ENCODE measurements at regions not wholly inside any gene's neighbourhood (a gene's known extent, or its start where the extent isn't known, plus 50 kb on each side); places are given as distances from the start of the nearest gene placed in this dataset.

GRCh38 chr5:8429778-8430758 is 561.1 kb downstream of the MTRR start:
- intact Hi-C loops (cut with DNase I; ENCODE audit: low total_unique reads), result no loop called here
- 89 to 92% methylated on average over 17 to 21 of the region's 24 CpGs for WGBS, 2 donors
- no peak overlapping the region for H3K4me3 ChIP-seq (ENCODE audit: low read depth, poor library complexity, severe bottlenecking)
- DNase-seq (ENCODE audit: low spot score in 2 of 2), result no peak
- TF ChIP-seq POLR2A (IDR thresholded peaks at IDR 0.05), result no peak
- TF ChIP-seq, protein P1, sequence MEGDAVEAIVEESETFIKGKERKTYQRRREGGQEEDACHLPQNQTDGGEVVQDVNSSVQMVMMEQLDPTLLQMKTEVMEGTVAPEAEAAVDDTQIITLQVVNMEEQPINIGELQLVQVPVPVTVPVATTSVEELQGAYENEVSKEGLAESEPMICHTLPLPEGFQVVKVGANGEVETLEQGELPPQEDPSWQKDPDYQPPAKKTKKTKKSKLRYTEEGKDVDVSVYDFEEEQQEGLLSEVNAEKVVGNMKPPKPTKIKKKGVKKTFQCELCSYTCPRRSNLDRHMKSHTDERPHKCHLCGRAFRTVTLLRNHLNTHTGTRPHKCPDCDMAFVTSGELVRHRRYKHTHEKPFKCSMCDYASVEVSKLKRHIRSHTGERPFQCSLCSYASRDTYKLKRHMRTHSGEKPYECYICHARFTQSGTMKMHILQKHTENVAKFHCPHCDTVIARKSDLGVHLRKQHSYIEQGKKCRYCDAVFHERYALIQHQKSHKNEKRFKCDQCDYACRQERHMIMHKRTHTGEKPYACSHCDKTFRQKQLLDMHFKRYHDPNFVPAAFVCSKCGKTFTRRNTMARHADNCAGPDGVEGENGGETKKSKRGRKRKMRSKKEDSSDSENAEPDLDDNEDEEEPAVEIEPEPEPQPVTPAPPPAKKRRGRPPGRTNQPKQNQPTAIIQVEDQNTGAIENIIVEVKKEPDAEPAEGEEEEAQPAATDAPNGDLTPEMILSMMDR (IDR thresholded peaks at IDR 0.05), result no peak

DNA sequence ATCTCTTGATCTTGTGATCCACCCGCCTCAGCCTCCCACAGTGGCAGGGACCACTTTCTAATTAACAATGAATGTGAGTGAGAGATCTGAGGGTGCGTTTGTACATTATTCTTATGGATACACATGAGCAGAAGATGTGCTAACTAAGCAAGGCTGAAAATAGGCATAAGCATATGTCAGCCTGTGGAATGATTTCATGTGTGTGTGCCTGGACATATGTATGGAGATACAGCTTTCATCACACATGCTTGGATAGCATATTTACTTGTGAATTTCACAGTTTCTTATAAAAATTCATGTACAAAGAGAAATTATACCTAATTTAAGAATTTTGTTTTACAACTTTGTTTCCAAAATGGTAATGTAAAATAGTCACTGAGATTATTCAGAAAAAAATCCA is 565.6 kb downstream of the MTRR start:
- no peak for DNase-seq (ENCODE audit: low spot score in 2 of 2)
- no peak for TF ChIP-seq POLR2A (IDR thresholded peaks at IDR 0.05)
- TF ChIP-seq, protein P1 (IDR thresholded peaks at IDR 0.05), result no peak
- no peak overlapping the region for H3K4me3 ChIP-seq (ENCODE audit: low read depth, poor library complexity, severe bottlenecking)
- WGBS, 2 donors, result 73 to 86% methylated on average over 2 of the region's 2 CpGs
- intact Hi-C loops (cut with DNase I; ENCODE audit: low total_unique reads), result no loop called here

- no peak for DNase-seq (ENCODE audit: low spot score in 2 of 2)
- intact Hi-C loops (cut with DNase I; ENCODE audit: low total_unique reads), result no loop called here
- WGBS, 2 donors, result 30 to 36% methylated on average over 1 of the region's 1 CpG
- no peak overlapping the region for H3K4me3 ChIP-seq (ENCODE audit: low read depth, poor library complexity, severe bottlenecking)
- TF ChIP-seq POLR2A (IDR thresholded peaks at IDR 0.05), result no peak
- TF ChIP-seq, protein P1 (IDR thresholded peaks at IDR 0.05), result no peak
Observed at GRCh38 chr5:8436924-8437323, 568.0 kb downstream of the MTRR start.

DNA sequence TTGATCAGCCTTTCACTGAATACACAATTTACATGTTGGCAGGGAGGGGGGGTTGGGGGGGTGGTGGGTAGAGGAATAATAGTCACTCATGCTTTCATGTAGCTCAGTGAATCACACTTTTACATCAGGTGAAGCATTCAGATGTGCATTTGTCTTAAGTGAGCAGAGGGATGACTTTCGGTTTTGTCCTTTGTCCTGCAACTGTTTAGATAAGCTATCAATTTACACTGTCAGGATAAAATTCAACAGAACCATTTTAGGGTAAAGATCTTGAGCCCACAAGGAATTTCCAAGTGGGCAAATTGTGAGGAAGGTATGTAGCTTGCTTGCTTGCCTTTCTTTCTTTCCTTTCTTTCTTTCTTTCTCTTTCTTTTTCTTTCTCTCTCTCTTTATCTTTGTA is 576.2 kb downstream of the MTRR start:
- no peak overlapping the region for H3K4me3 ChIP-seq (ENCODE audit: low read depth, poor library complexity, severe bottlenecking)
- intact Hi-C loops (cut with DNase I; ENCODE audit: low total_unique reads), result no loop called here
- no peak for TF ChIP-seq POLR2A (IDR thresholded peaks at IDR 0.05)
- TF ChIP-seq, protein P1 (IDR thresholded peaks at IDR 0.05), result no peak
- 88 to 89% methylated on average over 1 of the region's 1 CpG for WGBS, 2 donors
- DNase-seq (ENCODE audit: low spot score in 2 of 2), result no peak

GRCh38 chr5:8446179-8446578 is 577.2 kb downstream of the MTRR start:
- 85 to 92% methylated on average over 2 of the region's 2 CpGs for WGBS, 2 donors
- no peak overlapping the region for H3K4me3 ChIP-seq (ENCODE audit: low read depth, poor library complexity, severe bottlenecking)
- TF ChIP-seq POLR2A (IDR thresholded peaks at IDR 0.05), result no peak
- TF ChIP-seq, protein P1 (IDR thresholded peaks at IDR 0.05), result no peak
- intact Hi-C loops (cut with DNase I; ENCODE audit: low total_unique reads), result no loop called here
- DNase-seq (ENCODE audit: low spot score in 2 of 2), result no peak

Data from lower leg skin (tissue), 4 donors.